22Rv1 (cell line): ENCODE measurements at regions not wholly inside any gene's neighbourhood (a gene's known extent, or its start where the extent isn't known, plus 50 kb on each side); places are given as distances from the start of the nearest gene placed in this dataset.

Experiments used
- CTCF ChIP-seq: fragments of 450-650 bp; IDR thresholded peaks from 2 replicates; pipeline ENCODE4 v1.5.1; 2017; ENCODE audit warnings: mild to moderate bottlenecking
- ZFX ChIP-seq: fragments of 450-650 bp; IDR thresholded peaks from 2 replicates; pipeline ENCODE4 v1.6.1; 2017; ENCODE audit warnings: antibody characterized with exemption, borderline replicate concordance

GRCh38 chr6:14661691-14662090, 544.1 kb downstream of the CD83 start:
- TF ChIP-seq CTCF (no peak), ZFX (no peak)
